BLaER1 treated with 17β-estradiol and CSF1 and Interleukin-3, amounts not matched to agents 10 nM and 100 nM (cell line): ENCODE measurements at regions not wholly inside any gene's neighbourhood (a gene's known extent, or its start where the extent isn't known, plus 50 kb on each side); places are given as distances from the start of the nearest gene placed in this dataset.
"Not testable (repeated sequence)": the region's sequence is repeated elsewhere in the genome, so short reads cannot be mapped to it uniquely, and the experiment has no call there.

Experiments used
- H3K27ac ChIP-seq, 11 experiments: shearing (Covaris generic); formaldehyde crosslinking; 2 replicates each; pipeline ENCODE4 v1.8.1; 2022
- H3K27me3 ChIP-seq, 11 experiments: shearing (Covaris generic); formaldehyde crosslinking; 2 replicates each; pipeline ENCODE4 v1.8.1; 2022
- H3K36me3 ChIP-seq, 11 experiments: shearing (Covaris generic); formaldehyde crosslinking; 2 replicates each; pipeline ENCODE4 v1.8.1; 2022
- H3K4me1 ChIP-seq, 10 experiments: shearing (Covaris generic); formaldehyde crosslinking; 2 replicates each; pipeline ENCODE4 v1.8.1; 2022
- H3K4me2 ChIP-seq, 11 experiments: shearing (Covaris generic); formaldehyde crosslinking; 2 replicates each; pipeline ENCODE4 v1.8.1; 2022
- H3K4me3 ChIP-seq, 10 experiments: shearing (Covaris generic); formaldehyde crosslinking; 2 replicates each; pipeline ENCODE4 v1.8.1; 2022
- H3K9ac ChIP-seq, 11 experiments: shearing (Covaris generic); formaldehyde crosslinking; 2 replicates each; pipeline ENCODE4 v1.8.1; 2022
- H3K9me3 ChIP-seq, 11 experiments: shearing (Covaris generic); formaldehyde crosslinking; replicated peaks in 1 of 11; 2 replicates each; pipeline ENCODE4 v1.8.1; 2022
- H4K20me1 ChIP-seq, 11 experiments: shearing (Covaris generic); formaldehyde crosslinking; 2 replicates each; pipeline ENCODE4 v1.8.1; 2022
- Cebpa-rat ChIP-seq, 11 experiments: shearing (Covaris generic); IDR thresholded peaks; 2 replicates each; pipeline ENCODE4 v1.8.1; 2022

DNA sequence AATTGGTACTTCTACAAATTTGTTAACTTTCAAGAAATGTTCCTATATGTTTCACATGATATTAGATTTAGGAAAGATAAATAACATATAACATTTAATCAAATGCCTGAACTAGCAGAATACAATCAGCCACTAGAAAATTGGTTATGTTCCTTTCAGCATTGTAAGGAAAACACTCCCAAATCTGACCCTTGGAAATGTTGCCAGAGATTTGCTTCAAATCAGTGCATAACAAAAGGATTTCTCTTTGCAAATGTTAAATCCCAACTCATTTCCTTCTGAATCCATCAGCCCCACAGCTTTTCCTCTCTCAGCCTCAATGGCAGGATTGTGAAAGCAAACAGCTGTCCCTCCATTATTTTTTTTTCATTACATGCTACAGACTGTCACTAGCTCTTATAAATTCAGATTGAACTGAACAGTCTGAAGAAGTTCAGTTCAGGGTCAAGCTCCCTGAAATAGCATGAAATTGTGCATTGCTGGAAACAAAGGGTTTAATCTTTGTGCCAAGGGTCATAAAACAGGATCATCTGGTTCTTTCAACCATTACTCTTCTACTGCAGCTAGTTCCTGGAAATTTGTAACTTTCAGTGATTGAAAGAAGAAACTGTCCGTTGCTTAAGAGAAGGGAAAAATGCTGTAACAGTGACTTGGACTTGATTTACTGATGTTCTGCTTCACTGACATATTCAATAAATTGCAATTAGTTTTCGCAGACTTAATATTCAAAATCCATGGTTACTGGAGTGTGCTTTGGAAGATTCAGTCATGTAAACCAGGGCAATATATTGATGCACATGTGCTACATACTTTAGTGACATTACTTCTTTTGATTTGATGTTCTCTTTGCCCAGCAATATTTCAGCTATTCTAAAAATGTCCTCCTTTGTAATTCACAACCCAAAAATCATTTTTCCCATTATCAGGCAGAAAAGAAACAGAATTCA is 246.4 kb downstream of the RPL10L start:
- no peak for TF ChIP-seq Cebpa-rat (IDR thresholded peaks at IDR 0.05)
- Histone ChIP-seq H3K4me1 (no peaks in the 10 kb centered on the region), H3K4me2 (no peak overlapping the region), H3K4me3 (no peak overlapping the region), H3K9me3 (no peaks in the 10 kb centered on the region), H3K27me3 (no peaks in the 10 kb centered on the region), H3K9ac (no peak overlapping the region), H3K27ac (no peak overlapping the region), H3K36me3 (no peaks in the 10 kb centered on the region), H4K20me1 (no peaks in the 10 kb centered on the region)

DNA sequence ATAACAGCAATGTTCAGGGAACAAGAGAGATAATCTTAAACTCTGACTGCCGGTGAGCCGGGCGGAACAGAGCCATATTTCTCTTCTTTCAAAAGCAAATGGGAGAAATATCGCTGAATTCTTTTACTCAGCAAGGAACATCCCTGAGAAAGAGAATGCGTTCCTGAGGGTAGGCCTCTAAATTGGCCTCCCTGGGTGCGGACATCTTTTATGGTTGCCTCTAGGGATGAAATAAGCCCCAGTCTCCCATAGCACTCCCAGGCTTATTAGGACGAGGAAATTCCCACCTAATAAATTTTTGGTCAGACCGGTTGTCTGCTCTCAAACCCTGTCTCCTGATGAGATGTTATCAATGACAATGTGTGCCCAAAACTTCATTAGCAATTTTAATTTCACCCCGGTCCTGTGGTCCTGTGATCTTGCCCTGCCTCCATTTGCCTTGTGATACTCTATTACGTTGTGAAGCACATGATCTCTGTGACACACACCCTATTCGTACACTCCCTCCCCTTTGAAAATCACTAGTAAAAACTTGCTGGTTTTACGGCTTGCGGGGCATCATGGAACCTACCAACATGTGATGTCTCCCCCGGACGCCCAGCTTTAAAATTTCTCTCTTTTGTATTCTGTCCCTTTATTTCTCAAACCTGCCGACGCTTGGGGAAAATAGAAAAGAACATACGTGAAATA is 249.4 kb downstream of the RPL10L start:
- H3K36me3 ChIP-seq, H3K4me1 ChIP-seq: not testable (repeated sequence)

DNA sequence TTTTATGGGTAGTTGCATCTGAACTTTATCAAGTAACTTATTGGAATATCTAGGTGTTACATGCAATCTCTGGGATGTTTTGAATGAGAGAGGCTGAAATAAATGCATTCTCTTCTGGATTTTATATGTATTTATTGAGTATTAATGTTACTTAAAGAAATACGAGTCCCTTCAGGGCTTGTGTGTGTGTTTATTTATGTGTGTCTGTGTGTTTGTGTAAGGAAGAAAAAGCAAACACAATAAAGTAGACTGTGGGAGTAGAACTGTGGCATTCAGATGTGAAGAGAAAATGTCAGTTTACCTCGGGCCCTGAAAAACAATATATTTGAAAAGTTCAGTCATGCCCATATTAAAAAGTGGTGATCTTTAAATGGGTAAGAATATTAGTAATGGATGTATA is 250.5 kb downstream of the RPL10L start:
- TF ChIP-seq Cebpa-rat (IDR thresholded peaks at IDR 0.05) = no peak
- H3K4me3 ChIP-seq = no peak overlapping the region
- H3K36me3 ChIP-seq = no peaks in the 10 kb centered on the region
- no peak overlapping the region for H3K27ac ChIP-seq
- no peak overlapping the region for H3K4me2 ChIP-seq
- no peaks in the 10 kb centered on the region for H3K9me3 ChIP-seq
- no peaks in the 10 kb centered on the region for H4K20me1 ChIP-seq
- H3K4me1 ChIP-seq = no peaks in the 10 kb centered on the region
- H3K27me3 ChIP-seq = no peaks in the 10 kb centered on the region
- H3K9ac ChIP-seq = no peak overlapping the region

More for the DNA sequence above, 249.4 kb downstream of the RPL10L start:
- not testable (repeated sequence) for H3K27ac ChIP-seq, H3K9me3 ChIP-seq, H3K4me2 ChIP-seq, H3K4me3 ChIP-seq, H4K20me1 ChIP-seq, H3K9ac ChIP-seq, H3K27me3 ChIP-seq

DNA sequence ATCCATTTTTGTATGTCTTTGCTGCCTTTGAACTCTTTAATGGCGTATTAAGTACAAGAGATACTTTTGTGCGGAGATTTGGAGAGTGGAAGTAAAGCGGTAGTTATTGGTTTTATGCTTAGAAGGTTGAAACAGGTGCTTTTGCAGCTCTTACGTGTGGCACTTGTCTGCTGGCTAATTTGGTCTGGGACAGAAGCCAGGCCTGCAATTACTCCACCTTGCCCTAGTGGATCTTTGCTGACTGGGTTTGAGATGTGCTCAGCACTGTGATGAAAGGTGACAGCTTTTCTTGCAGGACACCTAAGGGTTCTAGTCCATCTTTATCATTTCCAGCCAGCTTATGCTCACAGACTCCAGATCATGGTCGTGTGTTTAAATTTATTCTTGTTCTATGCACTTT is 252.5 kb downstream of the RPL10L start:
- no peaks in the 10 kb centered on the region for H3K9me3 ChIP-seq
- H3K4me3 ChIP-seq = no peak overlapping the region
- no peak overlapping the region for H3K4me2 ChIP-seq
- H3K27ac ChIP-seq = no peak overlapping the region
- no peaks in the 10 kb centered on the region for H4K20me1 ChIP-seq
- no peaks in the 10 kb centered on the region for H3K4me1 ChIP-seq
- no peak for TF ChIP-seq Cebpa-rat (IDR thresholded peaks at IDR 0.05)
- no peaks in the 10 kb centered on the region for H3K27me3 ChIP-seq
- no peaks in the 10 kb centered on the region for H3K36me3 ChIP-seq
- no peak overlapping the region for H3K9ac ChIP-seq

DNA sequence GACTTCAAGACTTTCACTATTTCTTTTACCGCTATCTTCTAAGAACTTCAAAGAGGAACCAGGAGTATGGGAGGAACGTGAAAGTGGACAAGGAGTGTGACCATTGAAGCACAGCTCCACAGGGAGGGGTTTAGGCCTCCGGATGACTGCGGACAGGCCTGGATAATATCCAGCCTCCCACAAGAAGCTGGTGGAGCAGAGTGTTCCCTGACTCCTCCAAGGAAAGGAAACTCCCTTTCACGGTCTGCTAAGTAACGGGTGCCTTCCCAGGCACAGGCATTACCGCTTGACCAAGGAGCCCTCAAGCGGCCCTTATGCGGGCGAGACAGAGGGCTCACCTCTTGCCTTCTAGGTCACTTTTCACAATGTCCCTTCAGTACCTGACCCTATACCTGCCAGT is 267.0 kb downstream of the RPL10L start:
- H3K9me3 ChIP-seq = peaks cover 0 to 4% (median 0%) of the 10 kb centered on the region in 11 experiments; a peak in 1 of 22 replicates
- H3K4me2 ChIP-seq = no peak overlapping the region
- no peaks in the 10 kb centered on the region for H4K20me1 ChIP-seq
- no peak overlapping the region for H3K9ac ChIP-seq
- no peaks in the 10 kb centered on the region for H3K4me1 ChIP-seq
- no peaks in the 10 kb centered on the region for H3K36me3 ChIP-seq
- no peak overlapping the region for H3K27ac ChIP-seq
- H3K4me3 ChIP-seq = no peak overlapping the region
- H3K27me3 ChIP-seq = no peaks in the 10 kb centered on the region
- no peak for TF ChIP-seq Cebpa-rat (IDR thresholded peaks at IDR 0.05)

DNA sequence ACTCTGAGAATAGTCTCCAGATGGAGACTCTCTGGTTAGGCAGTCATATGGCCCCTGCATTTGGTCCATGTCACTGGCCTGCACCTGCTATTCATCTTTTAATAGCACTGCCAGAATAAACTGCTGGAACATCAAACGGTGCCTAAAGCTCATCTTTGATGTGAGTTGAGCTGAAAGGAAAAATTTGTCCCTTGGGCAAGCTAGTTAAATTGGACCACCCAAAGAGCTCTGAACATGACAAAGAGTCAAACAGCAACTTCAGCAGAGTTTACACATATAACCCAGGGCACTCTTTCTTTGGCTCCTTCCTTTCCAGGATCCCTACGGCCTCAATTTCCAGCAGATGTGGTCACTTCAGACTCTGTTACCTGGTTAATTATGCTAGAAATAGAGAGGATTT is 269.9 kb downstream of the RPL10L start:
- no peak overlapping the region for H3K27ac ChIP-seq
- no peaks in the 10 kb centered on the region for H3K36me3 ChIP-seq
- no peak overlapping the region for H3K4me2 ChIP-seq
- no peaks in the 10 kb centered on the region for H4K20me1 ChIP-seq
- no peaks in the 10 kb centered on the region for H3K4me1 ChIP-seq
- no peaks in the 10 kb centered on the region for H3K27me3 ChIP-seq
- H3K4me3 ChIP-seq = no peak overlapping the region
- H3K9me3 ChIP-seq = no peaks in the 10 kb centered on the region
- H3K9ac ChIP-seq = no peak overlapping the region
- no peak for TF ChIP-seq Cebpa-rat (IDR thresholded peaks at IDR 0.05)

DNA sequence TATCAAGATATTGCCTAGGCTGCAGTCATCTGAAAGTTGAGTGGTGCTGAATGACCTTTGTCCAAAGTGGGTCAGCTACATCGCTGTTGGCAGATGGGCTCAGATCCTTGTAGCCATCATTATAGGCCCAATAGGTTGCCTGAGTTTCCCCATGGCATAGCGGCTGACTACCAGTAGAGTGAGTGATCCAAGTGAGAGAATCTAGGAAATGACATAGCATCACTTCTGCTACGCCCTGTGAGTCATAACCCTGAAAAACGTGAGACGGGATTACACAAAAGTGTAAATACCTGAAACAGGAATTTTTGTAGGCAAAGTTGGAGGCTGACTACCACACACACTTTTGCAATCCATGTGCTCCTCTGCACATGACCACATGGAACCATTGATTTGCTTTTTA is 273.3 kb downstream of the RPL10L start:
- no peak overlapping the region for H3K4me3 ChIP-seq
- no peaks in the 10 kb centered on the region for H3K4me1 ChIP-seq
- H3K36me3 ChIP-seq = no peaks in the 10 kb centered on the region
- no peak for TF ChIP-seq Cebpa-rat (IDR thresholded peaks at IDR 0.05)
- H3K27me3 ChIP-seq = no peaks in the 10 kb centered on the region
- H3K4me2 ChIP-seq = no peak overlapping the region
- H4K20me1 ChIP-seq = no peaks in the 10 kb centered on the region
- H3K27ac ChIP-seq = no peak overlapping the region
- H3K9me3 ChIP-seq = no peaks in the 10 kb centered on the region
- H3K9ac ChIP-seq = no peak overlapping the region

DNA sequence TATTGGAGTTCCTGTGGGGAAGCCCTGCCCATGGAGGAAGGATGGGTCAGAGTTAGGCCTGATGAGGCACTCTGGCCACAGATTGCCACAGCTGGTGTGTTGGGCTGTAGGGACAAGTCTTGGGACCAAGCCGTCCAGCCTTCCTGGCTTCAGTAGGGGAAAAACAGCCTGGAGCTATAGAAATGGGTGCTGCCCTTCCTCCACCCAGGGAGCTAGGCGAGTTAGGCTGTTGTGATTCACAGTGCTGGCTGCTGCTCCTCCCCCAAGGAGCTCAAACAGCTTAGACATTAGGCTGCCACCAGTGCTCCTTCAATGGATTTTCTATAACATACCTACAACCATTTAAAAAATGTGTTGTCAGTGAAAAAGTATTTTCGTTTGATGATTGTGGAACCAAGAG is 274.3 kb downstream of the RPL10L start:
- Histone ChIP-seq H3K4me2 (no peak overlapping the region), H4K20me1 (no peaks in the 10 kb centered on the region), H3K9me3 (peaks cover 0 to 7% (median 0%) of the 10 kb centered on the region in 11 experiments; a peak in 4 of 22 replicates), H3K27ac (no peak overlapping the region), H3K27me3 (no peaks in the 10 kb centered on the region), H3K9ac (no peak overlapping the region), H3K36me3 (no peaks in the 10 kb centered on the region), H3K4me1 (no peaks in the 10 kb centered on the region), H3K4me3 (no peak overlapping the region)
- TF ChIP-seq Cebpa-rat (IDR thresholded peaks at IDR 0.05) = no peak

DNA sequence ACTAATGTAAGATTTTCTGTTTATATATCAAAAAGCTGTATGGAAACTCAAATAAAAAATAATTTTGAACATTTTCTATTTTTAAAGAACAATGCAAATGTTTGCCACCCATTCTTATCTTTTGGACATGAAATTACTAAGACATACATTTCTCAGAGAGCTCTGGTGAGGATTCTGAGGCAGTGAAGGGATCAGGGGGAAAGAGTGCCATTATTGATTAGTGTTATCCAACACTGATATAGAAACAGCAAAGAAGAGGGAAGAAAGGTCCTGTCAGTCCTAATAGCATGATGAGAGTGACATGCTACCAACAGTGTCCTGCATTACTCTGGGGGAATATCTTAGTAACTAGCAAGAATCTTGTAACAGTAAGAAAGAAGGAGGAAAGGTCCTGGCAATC is 282.2 kb downstream of the RPL10L start:
- H3K27me3 ChIP-seq = no peaks in the 10 kb centered on the region
- H3K9me3 ChIP-seq = peaks cover 0 to 7% (median 0%) of the 10 kb centered on the region in 11 experiments; a peak in 4 of 22 replicates
- H3K4me3 ChIP-seq = no peak overlapping the region
- no peak for TF ChIP-seq Cebpa-rat (IDR thresholded peaks at IDR 0.05)
- no peaks in the 10 kb centered on the region for H3K36me3 ChIP-seq
- H3K4me2 ChIP-seq = no peak overlapping the region
- H3K9ac ChIP-seq = no peak overlapping the region
- no peak overlapping the region for H3K27ac ChIP-seq
- H4K20me1 ChIP-seq = no peaks in the 10 kb centered on the region
- no peaks in the 10 kb centered on the region for H3K4me1 ChIP-seq

DNA sequence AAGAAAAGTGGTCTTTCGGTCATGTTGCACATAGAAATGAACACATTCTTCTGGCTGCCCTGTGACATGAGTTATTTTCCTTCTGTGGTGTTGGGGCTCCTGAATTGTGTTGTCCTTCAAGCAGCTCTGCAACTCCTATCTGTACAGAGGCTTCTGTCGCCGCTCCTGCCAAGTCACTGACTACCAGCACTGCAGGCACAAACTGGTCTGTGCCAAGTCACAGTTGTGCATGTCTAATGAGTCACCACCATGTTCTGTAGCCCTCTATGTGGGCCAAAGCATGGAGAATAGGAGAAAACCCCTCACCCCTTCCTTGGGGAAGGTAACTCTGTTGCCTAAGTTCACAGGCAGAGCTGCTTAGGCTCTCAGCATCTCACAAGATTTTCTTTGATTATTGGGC is 283.3 kb downstream of the RPL10L start:
- H3K27ac ChIP-seq = no peak overlapping the region
- no peaks in the 10 kb centered on the region for H3K36me3 ChIP-seq
- no peaks in the 10 kb centered on the region for H3K27me3 ChIP-seq
- no peaks in the 10 kb centered on the region for H3K4me1 ChIP-seq
- H4K20me1 ChIP-seq = no peaks in the 10 kb centered on the region
- TF ChIP-seq Cebpa-rat (IDR thresholded peaks at IDR 0.05) = no peak
- H3K4me2 ChIP-seq = no peak overlapping the region
- H3K9ac ChIP-seq = no peak overlapping the region
- no peak overlapping the region for H3K4me3 ChIP-seq
- H3K9me3 ChIP-seq = peaks cover 0 to 7% (median 0%) of the 10 kb centered on the region in 11 experiments; a peak in 4 of 22 replicates
